ENCODE measurements at regions not wholly inside any gene's neighbourhood (a gene's known extent, or its start where the extent isn't known, plus 50 kb on each side); places are given as distances from the start of the nearest gene placed in this dataset.
"Not testable (repeated sequence)": the region's sequence is repeated elsewhere in the genome, so short reads cannot be mapped to it uniquely, and the experiment has no call there.

DNA sequence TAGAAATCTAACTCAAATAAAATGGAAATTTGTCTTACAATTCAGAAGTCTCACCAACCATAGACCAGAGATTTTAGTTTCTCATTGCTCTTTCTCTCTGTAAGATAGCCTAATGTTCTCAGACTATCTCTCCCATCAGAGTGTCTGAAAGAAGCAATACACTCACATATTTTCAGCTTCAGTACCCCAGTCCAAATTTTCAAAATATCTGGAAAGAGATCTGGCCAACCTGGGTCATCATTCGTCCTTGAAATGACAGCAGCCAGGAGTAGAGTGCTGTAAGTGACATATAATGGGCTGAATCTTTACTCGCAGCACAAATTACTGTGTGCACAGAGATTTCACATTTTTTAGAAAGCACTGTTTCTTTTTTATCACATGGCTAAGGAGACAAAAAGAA lies 313.3 kb upstream of the PRR16 start:
- DNase-seq (ENCODE audit: low spot score): no peak

GRCh38 chr5:120151181-120151580 lies 312.9 kb upstream of the PRR16 start:
- no peak for DNase-seq (ENCODE audit: low spot score)

- no peak for DNase-seq (ENCODE audit: low spot score)
These were observed 312.3 kb upstream of the PRR16 start for GRCh38 chr5:120151825-120152224.

DNA sequence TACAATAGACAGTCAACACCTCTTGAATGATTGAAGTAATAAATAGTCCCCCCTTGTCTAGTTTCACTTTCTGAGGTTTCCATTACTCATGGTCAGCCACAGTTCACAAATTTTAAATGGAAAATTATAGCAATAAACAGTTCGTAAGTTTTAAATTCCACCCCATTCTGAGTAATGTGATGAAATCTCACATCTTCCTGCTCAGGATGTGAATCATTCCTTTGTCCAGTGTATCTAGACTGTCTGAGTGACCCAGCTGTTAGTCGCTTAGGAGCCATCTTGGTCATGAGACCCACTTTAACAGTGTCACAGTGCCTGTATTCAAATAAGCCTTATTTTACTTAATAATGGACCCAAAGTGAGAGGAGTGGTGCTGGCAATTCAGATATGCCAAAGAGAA lies 311.6 kb upstream of the PRR16 start:
- DNase-seq (ENCODE audit: low spot score): no peak

GRCh38 chr5:120152931-120153330 lies 311.2 kb upstream of the PRR16 start:
- DNase-seq (ENCODE audit: low spot score): no peak

DNA sequence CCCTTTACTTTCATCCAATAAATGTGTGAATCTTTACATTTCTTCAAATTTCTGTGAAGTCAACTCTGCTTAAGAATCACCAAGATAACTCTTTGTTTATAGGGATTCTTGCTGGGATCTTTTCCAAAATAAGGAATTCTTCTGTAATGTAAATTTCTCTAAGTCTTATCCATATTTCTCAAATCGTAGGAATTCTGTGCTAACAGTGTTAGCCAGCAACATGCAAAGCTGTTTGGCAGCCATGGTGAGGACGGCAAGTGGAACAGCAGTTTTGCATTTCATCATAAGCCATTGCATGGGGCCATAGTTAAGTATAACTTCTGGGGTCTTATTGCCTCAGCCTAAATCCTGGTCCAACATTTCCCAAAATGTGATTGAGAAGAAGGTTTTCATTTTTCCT lies 310.5 kb upstream of the PRR16 start:
- DNase-seq (ENCODE audit: low spot score): no peak

DNA sequence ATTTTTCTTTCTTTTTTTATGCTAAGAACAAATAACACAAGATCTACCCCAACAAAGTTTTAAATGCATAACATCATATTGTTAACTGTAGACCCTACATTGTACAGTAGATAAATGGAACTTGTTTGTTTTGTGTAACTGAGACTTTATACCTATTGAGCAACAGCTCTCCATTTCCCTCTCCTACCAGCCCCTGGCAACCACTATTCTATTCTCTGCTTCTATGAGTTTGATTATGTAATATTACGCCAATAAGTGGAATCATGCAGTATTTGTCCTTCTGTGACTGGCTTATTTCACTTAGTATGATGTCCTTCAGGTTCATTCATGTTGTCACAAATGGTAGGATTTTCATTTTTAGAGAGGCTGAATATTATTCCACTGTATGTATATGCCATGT lies 308.2 kb upstream of the PRR16 start:
- no peak for DNase-seq (ENCODE audit: low spot score)

- no peak for DNase-seq (ENCODE audit: low spot score)
These were observed 305.9 kb upstream of the PRR16 start for GRCh38 chr5:120158211-120158610.

- no peak for DNase-seq (ENCODE audit: low spot score)
These were observed 304.9 kb upstream of the PRR16 start for GRCh38 chr5:120159155-120159554.

DNA sequence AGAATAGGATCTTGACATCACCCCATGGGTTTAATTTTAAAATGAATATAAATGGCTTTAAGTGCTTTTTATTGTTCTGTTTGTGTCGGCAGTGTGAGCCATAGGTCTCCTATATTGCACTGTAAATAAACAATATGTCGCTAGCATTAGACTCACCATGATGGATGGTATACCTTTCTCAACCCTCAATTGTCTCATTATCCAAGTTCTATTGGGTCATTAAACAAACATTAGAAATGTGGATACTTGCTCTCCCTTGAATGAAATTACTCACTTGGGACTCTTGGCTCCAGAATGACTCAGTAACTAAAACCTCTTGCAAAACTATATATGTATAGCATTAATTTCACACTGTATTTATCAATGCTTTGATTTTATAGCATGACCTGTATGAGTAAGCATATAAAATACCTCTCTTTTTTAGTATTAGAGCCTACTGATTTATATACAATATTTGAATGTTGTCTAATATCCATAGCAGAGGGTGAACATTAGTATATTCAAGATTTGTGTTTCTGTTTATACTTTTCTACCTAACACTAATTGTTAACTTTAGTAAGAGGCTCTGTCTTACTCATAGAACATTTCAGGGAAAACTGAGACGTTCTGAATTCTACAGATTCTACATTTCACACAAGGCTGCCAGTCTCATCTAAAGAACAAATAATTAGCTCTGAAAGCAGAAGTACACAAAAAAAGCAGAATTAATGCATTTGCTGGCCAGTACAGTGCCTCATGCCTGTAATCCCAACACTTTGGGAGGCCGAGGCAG lies 303.8 kb upstream of the PRR16 start:
- no peak for DNase-seq (ENCODE audit: low spot score)

GRCh38 chr5:120162321-120162720 lies 301.8 kb upstream of the PRR16 start:
- DNase-seq (ENCODE audit: low spot score): no peak

DNA sequence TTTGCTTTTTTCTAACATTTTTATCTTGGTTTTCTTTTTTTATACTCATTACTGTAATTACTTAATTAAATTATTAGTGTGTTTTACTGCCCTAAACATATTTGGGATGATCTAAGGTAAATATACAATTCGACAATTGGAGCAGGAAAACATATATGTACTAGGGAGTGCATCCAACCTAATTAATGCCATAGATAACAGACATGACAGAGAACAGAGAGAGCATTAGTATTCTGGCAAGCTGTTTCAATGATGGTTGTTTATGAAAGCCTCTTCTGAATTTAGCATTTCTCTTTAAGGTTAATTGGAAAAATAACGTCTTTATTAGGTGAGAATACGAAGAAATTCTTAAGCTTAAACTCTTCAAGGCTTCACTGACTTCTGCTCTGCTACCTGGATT lies 300.1 kb upstream of the PRR16 start:
- DNase-seq (ENCODE audit: low spot score): no peak

GRCh38 chr5:120164986-120165385 lies 299.1 kb upstream of the PRR16 start:
- no peak for DNase-seq (ENCODE audit: low spot score)

DNA sequence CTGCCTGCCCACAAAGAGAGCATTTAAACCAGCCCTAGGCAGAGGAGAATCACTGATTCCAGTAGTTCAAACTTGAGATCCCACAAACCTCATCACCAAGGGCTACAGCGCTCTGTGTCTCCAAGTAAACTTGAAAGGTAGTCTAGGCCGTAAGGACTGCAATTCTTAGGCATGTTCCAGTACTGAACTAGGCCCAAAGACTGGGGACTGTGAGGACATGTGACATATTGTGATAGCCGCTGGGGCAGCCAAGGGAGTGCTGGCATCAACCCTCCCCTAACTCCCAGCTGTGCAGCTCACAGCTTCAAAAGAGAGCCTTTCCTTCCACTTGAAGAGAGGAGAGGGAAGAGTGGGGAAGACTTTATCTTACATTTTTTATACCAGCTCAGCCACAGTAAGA lies 291.0 kb upstream of the PRR16 start:
- DNase-seq (ENCODE audit: low spot score): no peak

DNA sequence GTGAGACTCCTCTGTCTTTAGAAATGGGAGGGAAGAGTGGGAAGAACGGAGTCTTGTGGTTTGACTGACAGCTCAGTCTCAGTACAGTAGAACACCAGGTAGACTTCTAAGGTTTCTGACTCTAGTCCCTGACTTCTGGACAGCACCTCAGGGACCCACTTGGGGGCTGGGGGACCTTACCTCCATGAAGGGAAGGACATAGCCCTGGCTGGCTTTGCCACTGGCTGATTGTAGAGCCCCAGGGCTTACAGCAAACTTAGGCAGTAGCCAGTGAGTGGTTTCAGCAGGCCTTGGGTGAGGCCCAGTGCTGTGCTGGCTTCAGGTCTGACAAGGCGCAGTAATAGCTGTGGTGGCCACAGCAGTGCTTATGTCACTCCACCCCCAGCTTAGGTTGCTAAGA lies 290.0 kb upstream of the PRR16 start:
- no peak for DNase-seq (ENCODE audit: low spot score)

DNA sequence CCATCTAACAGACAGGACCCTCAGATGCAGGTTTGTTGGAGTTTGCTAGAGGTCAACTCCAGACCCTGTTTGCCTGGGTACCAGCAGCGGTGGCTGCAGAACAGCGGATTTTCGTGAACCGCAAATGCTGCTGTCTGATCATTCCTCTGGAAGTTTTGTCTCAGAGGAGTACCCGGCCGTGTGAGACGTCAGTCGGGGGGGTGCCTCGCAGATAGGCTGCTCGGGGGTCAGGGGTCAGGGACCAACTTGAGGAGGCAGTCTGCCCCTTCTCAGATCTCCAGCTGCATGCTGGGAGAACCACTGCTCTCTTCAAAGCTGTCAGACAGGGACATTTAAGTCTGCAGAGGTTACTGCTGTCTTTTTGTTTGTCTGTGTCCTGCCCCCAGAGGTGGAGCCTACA lies 282.9 kb upstream of the PRR16 start:
- DNase-seq (ENCODE audit: low spot score): not testable (repeated sequence)

GRCh38 chr5:120194650-120195049 lies 269.4 kb upstream of the PRR16 start:
- not testable (repeated sequence) for DNase-seq (ENCODE audit: low spot score)

DNA sequence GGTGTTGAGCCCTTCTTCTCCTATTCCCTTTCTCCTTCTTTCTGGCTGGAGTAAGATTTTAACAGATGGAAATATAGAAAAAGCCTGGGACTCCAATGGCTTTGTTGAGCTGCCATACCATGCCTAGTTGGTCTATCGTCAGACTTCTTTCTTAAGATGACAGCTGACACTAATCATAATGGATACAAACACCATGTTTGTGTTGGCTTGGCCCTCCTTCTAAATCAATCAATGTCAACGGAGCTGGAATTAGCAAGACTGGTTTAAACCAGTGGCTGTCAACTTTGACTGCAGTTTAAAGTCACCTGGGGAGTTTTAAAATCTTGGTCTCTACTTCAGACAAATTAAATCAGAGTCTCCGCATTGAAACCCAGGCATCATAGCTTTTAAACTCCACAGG lies 264.5 kb upstream of the PRR16 start:
- no peak for DNase-seq (ENCODE audit: low spot score)

DNA sequence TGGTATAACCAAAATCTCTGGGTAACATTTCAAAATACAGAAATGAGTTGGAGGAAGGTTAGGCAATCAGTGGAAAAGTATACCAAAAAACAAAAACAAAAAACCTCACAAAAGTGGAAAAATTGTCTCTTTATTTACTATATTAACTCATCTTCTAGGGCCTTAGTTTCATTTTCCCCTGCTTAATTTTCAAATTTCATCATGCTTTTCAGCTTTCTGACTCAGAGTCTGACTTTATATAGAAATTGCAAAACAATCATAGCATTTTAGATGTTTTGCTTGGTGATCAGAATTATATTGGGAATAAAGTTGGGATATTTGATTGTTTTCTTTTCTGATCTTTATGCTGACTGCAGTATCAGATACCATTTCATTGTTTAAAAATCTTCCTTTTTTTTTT lies 257.0 kb upstream of the PRR16 start:
- DNase-seq (ENCODE audit: low spot score): no peak

DNA sequence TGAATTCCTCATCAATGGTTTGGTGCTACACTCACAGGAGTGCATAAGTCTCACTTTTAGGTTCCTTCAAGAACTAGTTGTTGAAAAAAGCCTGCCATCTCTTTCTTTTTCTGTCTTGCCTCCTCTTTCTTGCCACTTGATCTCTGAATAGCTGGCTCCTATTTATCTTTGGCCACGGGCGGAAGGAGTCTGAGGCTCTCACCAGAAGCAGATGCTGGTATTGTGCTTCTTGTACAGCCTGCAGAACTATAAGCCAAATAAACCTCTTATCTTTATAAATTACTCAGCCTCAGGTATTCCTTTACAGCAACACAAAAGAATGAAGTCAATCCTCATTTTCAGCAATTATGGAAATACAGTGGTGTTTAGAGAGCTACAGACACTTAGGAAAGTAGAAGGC lies 247.1 kb upstream of the PRR16 start:
- DNase-seq (ENCODE audit: low spot score): no peak

DNA sequence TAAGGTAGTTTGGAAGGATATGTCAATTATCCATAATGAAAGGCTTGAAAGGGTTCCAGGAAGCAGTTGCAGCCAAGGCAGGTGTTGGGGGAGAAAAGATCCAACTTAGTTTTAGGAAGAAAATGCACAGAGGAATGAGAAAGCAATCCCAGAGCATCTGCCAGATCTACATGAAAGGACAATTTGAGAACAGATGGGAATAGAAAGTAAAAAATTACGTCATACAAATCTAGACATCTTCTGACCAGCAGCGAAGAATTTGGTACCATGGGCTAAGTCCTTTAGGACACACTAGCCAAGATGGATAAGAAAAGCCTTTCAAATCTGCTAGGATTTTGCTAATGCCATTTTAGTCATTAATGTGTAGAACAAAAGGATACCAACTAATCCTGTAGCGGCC lies 244.1 kb upstream of the PRR16 start:
- DNase-seq (ENCODE audit: low spot score): no peak

DNA sequence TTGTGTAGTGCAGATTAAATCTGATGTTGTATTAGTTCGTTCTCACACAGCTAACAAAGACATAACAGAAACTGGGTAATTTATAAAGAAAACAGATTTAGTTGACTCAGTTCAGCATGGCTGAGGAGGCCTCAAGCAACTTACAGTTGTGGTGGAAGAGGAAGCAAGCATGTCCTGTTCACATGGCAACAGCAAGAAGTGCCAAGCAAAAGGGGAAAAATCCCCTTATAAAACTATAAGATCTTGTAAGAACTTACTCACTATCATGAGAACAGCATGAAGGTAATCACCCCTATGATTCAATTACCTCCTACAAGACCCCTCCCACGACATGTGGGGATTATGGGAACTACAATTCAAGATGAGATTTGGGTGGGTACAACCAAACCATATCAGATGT lies 238.6 kb upstream of the PRR16 start:
- no peak for DNase-seq (ENCODE audit: low spot score)

DNA sequence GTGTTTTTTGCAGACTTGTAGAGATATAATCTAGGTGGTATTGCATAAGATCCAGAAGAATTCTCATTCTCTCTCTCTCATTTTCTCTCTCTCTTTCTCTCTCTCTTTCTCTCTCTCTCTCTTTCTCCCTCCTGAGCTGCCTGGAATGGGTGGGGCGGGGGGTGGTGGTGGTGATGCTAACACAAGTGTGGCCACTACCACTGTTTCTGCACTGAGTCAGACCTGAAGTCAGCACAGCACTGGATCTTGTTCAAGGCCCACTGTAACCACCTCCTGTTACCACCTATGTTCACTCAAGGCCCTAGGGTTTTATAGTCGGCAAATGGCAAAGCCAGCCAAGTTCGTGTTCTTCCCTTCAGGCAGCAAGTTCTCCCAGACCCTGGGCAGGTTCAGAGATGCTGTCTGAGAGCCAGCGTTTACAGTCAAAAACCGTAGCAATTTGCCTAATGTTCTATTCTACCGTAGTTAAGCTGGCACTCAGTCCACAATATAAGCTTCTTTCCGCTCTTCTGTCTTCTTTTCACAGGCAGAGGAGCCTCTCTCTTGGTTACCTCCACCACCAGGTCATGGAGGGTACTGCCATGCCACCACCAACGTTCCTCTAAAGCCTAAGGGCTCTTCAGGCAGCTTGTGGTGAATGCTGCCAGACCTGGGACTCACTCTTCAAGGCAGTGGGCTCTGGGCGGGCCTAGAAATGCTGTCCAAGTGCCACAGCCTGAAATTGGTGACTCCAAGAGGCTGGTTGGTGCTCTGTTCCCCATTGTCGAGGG lies 235.7 kb upstream of the PRR16 start:
- DNase-seq (ENCODE audit: low spot score): no peak

GRCh38 chr5:120229036-120229435 lies 235.1 kb upstream of the PRR16 start:
- no peak for DNase-seq (ENCODE audit: low spot score)
